Liver (tissue), 3 donors: ENCODE measurements at regions not wholly inside any gene's neighbourhood (a gene's known extent, or its start where the extent isn't known, plus 50 kb on each side); places are given as distances from the start of the nearest gene placed in this dataset.

ENCODE experiments used
- EGR1 ChIP-seq, 2 donors: IDR thresholded peaks; 2 replicates each; pipeline ENCODE4 v1.6.1; 2016 to 2018; ENCODE audit warnings: antibody characterized with exemption in 2 of 2, low read depth in 2 of 2
- GABPA ChIP-seq, 2 donors: IDR thresholded peaks in 1 of 2; conservative IDR thresholded peaks in 1 of 2; 2 replicates each; pipeline ENCODE4 v1.6.1; 2016; ENCODE audit warnings: antibody characterized with exemption in 2 of 2, mild to moderate bottlenecking in 1 of 2, moderate library complexity in 1 of 2
- JUND ChIP-seq, 2 donors: IDR thresholded peaks; 2 replicates each; pipeline ENCODE4 v1.6.1; 2016; ENCODE audit warnings: antibody characterized with exemption in 2 of 2
- NR2F2 ChIP-seq: IDR thresholded peaks from 2 replicates; pipeline ENCODE4 v1.6.1; 2016; ENCODE audit warnings: antibody characterized with exemption
- RAD21 ChIP-seq, 2 donors: IDR thresholded peaks; 2 replicates each; pipeline ENCODE4 v1.6.1; 2016; ENCODE audit warnings: antibody characterized with exemption in 2 of 2, mild to moderate bottlenecking in 2 of 2
- REST ChIP-seq: IDR thresholded peaks from 2 replicates; pipeline ENCODE4 v1.6.1; 2016; ENCODE audit warnings: antibody characterized with exemption, mild to moderate bottlenecking
- SP1 ChIP-seq: IDR thresholded peaks from 2 replicates; pipeline ENCODE4 v1.6.1; 2018; ENCODE audit warnings: antibody characterized with exemption, mild to moderate bottlenecking
- TAF1 ChIP-seq: conservative IDR thresholded peaks from 2 replicates; pipeline ENCODE4 v1.6.1; 2016; ENCODE audit warnings: antibody characterized with exemption, mild to moderate bottlenecking
- YY1 ChIP-seq: IDR thresholded peaks from 2 replicates; pipeline ENCODE4 v1.6.1; 2016; ENCODE audit warnings: antibody characterized with exemption, mild to moderate bottlenecking
- ZBTB33 ChIP-seq: IDR thresholded peaks from 2 replicates; pipeline ENCODE4 v1.6.1; 2016; ENCODE audit warnings: antibody characterized with exemption
- TF ChIP-seq, protein P1 (sequence below): IDR thresholded peaks from 2 replicates; pipeline ENCODE4 v1.6.1; 2016; ENCODE audit warnings: antibody characterized with exemption
- TF ChIP-seq, protein P2 (sequence below): fragments of 150-350 bp; IDR thresholded peaks from 2 replicates; pipeline ENCODE4 v1.5.1; 2017; ENCODE audit warnings: improper control_type of control experiment, low read depth, low read length; ENCODE audit not compliant: missing input control
- TF ChIP-seq, protein P3 (sequence below): IDR thresholded peaks from 2 replicates; pipeline ENCODE4 v1.6.1; 2016; ENCODE audit warnings: antibody characterized with exemption
- donor health status: healthy.
- donor health status: healthy.

DNA sequence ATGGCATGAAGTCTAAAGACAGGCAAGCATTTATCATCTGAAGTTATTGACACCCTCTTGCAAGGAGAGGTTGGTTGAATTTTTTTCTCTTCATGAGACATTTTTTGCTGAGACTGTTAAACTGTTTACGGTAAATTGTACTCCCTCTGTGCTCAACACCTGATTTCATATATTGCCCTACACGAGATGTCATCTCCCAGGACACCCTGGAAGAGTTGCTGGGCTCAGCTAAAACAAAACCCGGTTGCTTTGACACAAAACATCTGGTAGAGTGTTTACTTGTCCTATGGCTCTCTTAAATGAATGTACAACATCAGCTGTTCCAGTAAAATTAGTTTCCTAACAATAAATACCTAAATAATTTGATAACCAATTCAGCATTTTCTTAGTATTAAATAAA, 533.8 kb downstream of the SOCS6 start:
- TF ChIP-seq SP1: no peak
- no peak for TF ChIP-seq REST
- TF ChIP-seq, protein P1, sequence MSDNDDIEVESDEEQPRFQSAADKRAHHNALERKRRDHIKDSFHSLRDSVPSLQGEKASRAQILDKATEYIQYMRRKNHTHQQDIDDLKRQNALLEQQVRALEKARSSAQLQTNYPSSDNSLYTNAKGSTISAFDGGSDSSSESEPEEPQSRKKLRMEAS: no peak
- TF ChIP-seq, protein P2, sequence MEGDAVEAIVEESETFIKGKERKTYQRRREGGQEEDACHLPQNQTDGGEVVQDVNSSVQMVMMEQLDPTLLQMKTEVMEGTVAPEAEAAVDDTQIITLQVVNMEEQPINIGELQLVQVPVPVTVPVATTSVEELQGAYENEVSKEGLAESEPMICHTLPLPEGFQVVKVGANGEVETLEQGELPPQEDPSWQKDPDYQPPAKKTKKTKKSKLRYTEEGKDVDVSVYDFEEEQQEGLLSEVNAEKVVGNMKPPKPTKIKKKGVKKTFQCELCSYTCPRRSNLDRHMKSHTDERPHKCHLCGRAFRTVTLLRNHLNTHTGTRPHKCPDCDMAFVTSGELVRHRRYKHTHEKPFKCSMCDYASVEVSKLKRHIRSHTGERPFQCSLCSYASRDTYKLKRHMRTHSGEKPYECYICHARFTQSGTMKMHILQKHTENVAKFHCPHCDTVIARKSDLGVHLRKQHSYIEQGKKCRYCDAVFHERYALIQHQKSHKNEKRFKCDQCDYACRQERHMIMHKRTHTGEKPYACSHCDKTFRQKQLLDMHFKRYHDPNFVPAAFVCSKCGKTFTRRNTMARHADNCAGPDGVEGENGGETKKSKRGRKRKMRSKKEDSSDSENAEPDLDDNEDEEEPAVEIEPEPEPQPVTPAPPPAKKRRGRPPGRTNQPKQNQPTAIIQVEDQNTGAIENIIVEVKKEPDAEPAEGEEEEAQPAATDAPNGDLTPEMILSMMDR: no peak
- TF ChIP-seq GABPA (IDR thresholded peaks at IDR 0.05 in 1 of 2, conservative IDR thresholded peaks at IDR 0.05 in 1 of 2): no peak
- TF ChIP-seq, protein P3, sequence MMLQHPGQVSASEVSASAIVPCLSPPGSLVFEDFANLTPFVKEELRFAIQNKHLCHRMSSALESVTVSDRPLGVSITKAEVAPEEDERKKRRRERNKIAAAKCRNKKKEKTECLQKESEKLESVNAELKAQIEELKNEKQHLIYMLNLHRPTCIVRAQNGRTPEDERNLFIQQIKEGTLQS: no peak
- TF ChIP-seq ZBTB33: no peak
- no peak for TF ChIP-seq YY1
- no peak for TF ChIP-seq RAD21 (IDR thresholded peaks at IDR 0.05)
- TF ChIP-seq TAF1: no peak
- TF ChIP-seq EGR1 (IDR thresholded peaks at IDR 0.05; ENCODE audit: low read depth in 2 of 2): no peak
- TF ChIP-seq JUND (IDR thresholded peaks at IDR 0.05): no peak
- no peak for TF ChIP-seq NR2F2
